ENCODE measurements at regions not wholly inside any gene's neighbourhood (a gene's known extent, or its start where the extent isn't known, plus 50 kb on each side); places are given as distances from the start of the nearest gene placed in this dataset.

DNA sequence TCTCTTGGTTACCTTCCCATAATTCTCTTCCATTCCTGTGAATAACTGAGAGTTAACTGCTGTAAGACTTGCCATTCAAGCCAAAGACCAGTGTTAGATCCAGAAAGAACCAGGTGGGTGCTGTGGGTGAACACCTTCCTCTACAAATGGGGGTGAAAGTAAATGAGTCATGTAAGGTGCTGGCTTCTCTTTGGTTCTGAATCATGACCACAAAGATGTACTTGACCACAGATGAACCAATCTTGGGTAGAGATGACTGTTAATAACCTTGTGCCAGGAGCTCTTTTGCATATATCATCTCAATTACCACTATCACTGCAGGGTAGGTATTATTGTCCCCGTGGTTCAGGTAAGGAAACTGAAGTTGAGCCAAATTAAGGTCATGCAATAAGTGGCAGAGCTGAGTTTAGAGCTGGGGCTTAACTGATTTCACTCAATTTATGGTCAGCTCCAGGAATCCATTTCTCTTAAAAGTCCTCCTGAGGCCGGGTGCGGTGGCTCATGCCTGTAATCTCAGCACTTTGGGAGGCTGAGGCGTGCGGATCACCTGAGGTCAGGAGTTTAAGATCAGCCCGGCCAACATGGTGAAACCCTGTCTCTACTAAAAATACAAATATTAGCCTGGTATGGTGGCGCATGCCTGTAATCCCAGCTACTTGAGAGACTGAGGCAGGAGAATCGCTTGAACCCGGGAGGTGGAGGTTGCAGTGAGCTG is 244.9 kb upstream of the CXCR4 start (continued):
- TF ChIP-seq, protein P1, sequence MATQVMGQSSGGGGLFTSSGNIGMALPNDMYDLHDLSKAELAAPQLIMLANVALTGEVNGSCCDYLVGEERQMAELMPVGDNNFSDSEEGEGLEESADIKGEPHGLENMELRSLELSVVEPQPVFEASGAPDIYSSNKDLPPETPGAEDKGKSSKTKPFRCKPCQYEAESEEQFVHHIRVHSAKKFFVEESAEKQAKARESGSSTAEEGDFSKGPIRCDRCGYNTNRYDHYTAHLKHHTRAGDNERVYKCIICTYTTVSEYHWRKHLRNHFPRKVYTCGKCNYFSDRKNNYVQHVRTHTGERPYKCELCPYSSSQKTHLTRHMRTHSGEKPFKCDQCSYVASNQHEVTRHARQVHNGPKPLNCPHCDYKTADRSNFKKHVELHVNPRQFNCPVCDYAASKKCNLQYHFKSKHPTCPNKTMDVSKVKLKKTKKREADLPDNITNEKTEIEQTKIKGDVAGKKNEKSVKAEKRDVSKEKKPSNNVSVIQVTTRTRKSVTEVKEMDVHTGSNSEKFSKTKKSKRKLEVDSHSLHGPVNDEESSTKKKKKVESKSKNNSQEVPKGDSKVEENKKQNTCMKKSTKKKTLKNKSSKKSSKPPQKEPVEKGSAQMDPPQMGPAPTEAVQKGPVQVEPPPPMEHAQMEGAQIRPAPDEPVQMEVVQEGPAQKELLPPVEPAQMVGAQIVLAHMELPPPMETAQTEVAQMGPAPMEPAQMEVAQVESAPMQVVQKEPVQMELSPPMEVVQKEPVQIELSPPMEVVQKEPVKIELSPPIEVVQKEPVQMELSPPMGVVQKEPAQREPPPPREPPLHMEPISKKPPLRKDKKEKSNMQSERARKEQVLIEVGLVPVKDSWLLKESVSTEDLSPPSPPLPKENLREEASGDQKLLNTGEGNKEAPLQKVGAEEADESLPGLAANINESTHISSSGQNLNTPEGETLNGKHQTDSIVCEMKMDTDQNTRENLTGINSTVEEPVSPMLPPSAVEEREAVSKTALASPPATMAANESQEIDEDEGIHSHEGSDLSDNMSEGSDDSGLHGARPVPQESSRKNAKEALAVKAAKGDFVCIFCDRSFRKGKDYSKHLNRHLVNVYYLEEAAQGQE (IDR thresholded peaks at IDR 0.05; ENCODE audit: low read depth, low read length), result no peak
- TF ChIP-seq, protein P2, sequence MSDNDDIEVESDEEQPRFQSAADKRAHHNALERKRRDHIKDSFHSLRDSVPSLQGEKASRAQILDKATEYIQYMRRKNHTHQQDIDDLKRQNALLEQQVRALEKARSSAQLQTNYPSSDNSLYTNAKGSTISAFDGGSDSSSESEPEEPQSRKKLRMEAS (IDR thresholded peaks at IDR 0.05; ENCODE audit: low read depth, low read length), result no peak
- TF ChIP-seq, protein P3, sequence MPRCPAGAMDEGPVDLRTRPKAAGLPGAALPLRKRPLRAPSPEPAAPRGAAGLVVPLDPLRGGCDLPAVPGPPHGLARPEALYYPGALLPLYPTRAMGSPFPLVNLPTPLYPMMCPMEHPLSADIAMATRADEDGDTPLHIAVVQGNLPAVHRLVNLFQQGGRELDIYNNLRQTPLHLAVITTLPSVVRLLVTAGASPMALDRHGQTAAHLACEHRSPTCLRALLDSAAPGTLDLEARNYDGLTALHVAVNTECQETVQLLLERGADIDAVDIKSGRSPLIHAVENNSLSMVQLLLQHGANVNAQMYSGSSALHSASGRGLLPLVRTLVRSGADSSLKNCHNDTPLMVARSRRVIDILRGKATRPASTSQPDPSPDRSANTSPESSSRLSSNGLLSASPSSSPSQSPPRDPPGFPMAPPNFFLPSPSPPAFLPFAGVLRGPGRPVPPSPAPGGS (IDR thresholded peaks at IDR 0.05; ENCODE audit: borderline replicate concordance, insufficient read depth, low read depth, low read length, poor library complexity, severe bottlenecking), result peak; percentile 67
- TF ChIP-seq FOXM1 (IDR thresholded peaks at IDR 0.05; ENCODE audit: low read depth, low read length) (peak; percentile 92; the same call in 1 of the 2 replicates), FOXK2 (IDR thresholded peaks at IDR 0.05) (no peak), EP300 (IDR thresholded peaks at IDR 0.05; ENCODE audit: borderline replicate concordance in 1 of 2, control insufficient read depth in 1 of 2, low read depth in 2 of 2, low read length in 2 of 2) (peak; percentile 39 to 87; a peak in 2 of 4 replicates), TCF3 (IDR thresholded peaks at IDR 0.05; ENCODE audit: borderline replicate concordance, insufficient read depth, low read depth, low read length) (peak; percentile 70; the same call in 1 of the 2 replicates), BMI1 (IDR thresholded peaks at IDR 0.05; ENCODE audit: borderline replicate concordance) (peak; percentile 78; the same call in 1 of the 2 replicates), MTA3 (IDR thresholded peaks at IDR 0.05; ENCODE audit: borderline replicate concordance, low read length) (peak; percentile 78; the same call in 1 of the 2 replicates), DPF2 (IDR thresholded peaks at IDR 0.05) (peak; percentile 93), MYB (IDR thresholded peaks at IDR 0.05; ENCODE audit: borderline replicate concordance, low read depth, low read length) (no peak), HDAC2 (IDR thresholded peaks at IDR 0.05) (no peak), STAT3 (IDR thresholded peaks at IDR 0.05; ENCODE audit: low read depth, low read length) (no peak), POU2F2 (IDR thresholded peaks at IDR 0.05; ENCODE audit: borderline replicate concordance, low read depth, low read length) (peak; percentile 91; the same call in 2 of the 3 replicates), ESRRA (IDR thresholded peaks at IDR 0.05; ENCODE audit: low read length) (no peak)
- TF ChIP-seq, protein P4, sequence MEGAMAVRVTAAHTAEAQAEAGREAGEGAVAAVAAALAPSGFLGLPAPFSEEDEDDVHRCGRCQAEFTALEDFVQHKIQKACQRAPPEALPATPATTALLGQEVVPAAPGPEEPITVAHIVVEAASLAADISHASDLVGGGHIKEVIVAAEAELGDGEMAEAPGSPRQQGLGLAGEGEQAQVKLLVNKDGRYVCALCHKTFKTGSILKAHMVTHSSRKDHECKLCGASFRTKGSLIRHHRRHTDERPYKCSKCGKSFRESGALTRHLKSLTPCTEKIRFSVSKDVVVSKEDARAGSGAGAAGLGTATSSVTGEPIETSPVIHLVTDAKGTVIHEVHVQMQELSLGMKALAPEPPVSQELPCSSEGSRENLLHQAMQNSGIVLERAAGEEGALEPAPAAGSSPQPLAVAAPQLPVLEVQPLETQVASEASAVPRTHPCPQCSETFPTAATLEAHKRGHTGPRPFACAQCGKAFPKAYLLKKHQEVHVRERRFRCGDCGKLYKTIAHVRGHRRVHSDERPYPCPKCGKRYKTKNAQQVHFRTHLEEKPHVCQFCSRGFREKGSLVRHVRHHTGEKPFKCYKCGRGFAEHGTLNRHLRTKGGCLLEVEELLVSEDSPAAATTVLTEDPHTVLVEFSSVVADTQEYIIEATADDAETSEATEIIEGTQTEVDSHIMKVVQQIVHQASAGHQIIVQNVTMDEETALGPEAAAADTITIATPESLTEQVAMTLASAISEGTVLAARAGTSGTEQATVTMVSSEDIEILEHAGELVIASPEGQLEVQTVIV (IDR thresholded peaks at IDR 0.05; ENCODE audit: borderline replicate concordance, partially characterized antibody), result no peak
- TF ChIP-seq, protein P5, sequence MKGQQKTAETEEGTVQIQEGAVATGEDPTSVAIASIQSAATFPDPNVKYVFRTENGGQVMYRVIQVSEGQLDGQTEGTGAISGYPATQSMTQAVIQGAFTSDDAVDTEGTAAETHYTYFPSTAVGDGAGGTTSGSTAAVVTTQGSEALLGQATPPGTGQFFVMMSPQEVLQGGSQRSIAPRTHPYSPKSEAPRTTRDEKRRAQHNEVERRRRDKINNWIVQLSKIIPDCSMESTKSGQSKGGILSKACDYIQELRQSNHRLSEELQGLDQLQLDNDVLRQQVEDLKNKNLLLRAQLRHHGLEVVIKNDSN (IDR thresholded peaks at IDR 0.05; ENCODE audit: borderline replicate concordance, extremely low read length, insufficient read depth, low read depth, low read length), result no peak
- TF ChIP-seq, protein P6, sequence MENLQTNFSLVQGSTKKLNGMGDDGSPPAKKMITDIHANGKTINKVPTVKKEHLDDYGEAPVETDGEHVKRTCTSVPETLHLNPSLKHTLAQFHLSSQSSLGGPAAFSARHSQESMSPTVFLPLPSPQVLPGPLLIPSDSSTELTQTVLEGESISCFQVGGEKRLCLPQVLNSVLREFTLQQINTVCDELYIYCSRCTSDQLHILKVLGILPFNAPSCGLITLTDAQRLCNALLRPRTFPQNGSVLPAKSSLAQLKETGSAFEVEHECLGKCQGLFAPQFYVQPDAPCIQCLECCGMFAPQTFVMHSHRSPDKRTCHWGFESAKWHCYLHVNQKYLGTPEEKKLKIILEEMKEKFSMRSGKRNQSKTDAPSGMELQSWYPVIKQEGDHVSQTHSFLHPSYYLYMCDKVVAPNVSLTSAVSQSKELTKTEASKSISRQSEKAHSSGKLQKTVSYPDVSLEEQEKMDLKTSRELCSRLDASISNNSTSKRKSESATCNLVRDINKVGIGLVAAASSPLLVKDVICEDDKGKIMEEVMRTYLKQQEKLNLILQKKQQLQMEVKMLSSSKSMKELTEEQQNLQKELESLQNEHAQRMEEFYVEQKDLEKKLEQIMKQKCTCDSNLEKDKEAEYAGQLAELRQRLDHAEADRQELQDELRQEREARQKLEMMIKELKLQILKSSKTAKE (IDR thresholded peaks at IDR 0.05; ENCODE audit: low read depth, poor library complexity, severe bottlenecking), result peak; percentile 79

Data from GM12878 (cell line).